Activated CD8-positive, alpha-beta memory T cell treated with anti-CD3 and anti-CD28 coated beads for 1 hour (primary cell): ENCODE measurements at regions not wholly inside any gene's neighbourhood (a gene's known extent, or its start where the extent isn't known, plus 50 kb on each side); places are given as distances from the start of the nearest gene placed in this dataset.

Experiments
- DNase-seq, 2 donors: peaks; one replicate each; pipeline ENCODE4 v3.0.0-alpha.2; 2020; ENCODE audit warnings: low read depth in 1 of 2; ENCODE audit errors: extremely low read depth in 1 of 2

DNA sequence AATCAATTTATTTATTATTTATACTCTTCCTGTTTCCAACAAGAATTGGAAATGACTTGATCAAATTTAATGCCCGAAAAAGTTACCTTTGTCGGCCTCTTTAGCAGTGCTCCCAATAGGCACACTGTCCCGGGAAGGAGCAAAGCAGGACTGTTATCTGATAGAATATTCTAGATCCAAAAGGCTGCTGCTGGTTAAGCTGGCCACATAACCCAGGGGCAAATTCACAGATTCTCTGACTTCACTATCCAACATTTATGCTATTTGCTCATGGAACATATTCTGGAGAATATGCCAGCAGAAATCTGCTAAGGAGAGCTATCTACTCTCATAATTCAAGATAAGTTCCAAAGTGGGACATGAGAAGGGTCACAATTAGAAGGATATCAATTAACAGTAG, 100.2 kb upstream of the DMAC1 start:
- no peak for DNase-seq

DNA sequence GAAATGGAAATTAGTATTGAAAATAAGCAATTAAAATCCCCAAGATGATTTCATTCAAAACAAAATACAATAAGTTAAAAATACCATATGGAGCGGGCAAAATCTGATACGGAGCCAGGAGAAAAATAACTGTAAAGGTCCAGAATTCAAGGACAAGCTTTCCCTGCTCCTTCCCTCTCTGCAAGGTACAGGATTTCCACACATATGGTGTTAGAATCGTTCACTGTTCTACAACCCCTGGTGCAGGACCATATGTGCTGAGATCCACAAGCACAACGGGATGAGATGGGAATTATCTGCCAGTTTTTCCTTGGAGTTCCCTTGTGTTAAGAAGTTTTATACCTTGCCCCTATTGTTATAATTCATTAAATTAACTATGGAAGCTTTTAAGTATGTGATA, 94.7 kb upstream of the DMAC1 start:
- DNase-seq, result no peak

DNA sequence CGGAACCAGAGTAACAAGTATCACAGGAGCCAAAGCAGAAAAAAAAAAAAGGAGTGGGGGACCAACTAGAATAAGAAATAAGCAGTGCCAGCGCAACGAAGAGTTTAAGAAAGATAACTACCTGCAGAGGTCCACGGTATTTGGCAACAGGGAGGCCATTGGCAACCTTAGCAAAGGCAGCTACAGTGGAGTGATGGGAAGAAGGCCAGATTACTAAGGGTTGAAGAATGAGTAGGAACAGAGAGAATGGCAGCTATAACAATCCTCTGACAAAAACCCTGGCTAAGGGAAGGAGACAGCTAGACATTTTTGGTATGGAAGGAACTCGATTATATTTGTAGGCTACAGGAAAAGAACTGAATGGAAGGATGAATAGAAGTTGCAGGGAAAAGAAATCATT, 93.4 kb upstream of the DMAC1 start:
- DNase-seq, result no peak

DNA sequence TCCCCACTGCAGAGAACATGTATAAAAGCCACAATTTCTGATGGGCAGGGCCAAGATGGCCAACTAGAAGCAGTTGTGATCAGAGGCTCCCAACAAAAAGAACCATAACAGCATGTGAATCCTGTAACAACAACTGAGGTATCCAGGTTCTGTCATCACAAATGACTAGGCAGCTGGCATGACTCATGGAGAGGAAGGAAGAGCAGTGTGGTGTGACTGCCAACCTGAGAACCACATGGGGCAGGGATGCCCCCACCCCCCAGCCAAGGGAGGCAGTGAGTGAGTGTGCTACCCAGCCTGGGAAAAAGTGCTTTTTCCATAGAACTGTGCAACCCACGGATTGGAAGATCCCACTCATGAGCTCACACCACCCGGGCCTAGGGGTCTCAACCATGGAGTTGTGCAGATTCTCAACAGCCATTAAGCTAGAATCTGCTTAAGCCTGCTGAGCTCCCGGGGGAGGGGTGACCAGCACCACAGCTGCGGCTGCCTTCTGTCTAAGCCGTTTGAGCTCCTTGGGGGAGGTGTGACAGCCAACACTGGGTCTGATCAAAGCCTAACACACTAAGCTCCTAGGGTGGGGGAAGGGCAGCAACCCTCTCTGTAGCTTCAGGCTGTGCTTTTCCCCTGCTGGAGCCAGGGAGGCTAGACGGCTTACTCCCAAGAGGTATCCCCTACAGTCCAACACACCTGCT, 80.1 kb upstream of the DMAC1 start:
- DNase-seq, result no peak

DNA sequence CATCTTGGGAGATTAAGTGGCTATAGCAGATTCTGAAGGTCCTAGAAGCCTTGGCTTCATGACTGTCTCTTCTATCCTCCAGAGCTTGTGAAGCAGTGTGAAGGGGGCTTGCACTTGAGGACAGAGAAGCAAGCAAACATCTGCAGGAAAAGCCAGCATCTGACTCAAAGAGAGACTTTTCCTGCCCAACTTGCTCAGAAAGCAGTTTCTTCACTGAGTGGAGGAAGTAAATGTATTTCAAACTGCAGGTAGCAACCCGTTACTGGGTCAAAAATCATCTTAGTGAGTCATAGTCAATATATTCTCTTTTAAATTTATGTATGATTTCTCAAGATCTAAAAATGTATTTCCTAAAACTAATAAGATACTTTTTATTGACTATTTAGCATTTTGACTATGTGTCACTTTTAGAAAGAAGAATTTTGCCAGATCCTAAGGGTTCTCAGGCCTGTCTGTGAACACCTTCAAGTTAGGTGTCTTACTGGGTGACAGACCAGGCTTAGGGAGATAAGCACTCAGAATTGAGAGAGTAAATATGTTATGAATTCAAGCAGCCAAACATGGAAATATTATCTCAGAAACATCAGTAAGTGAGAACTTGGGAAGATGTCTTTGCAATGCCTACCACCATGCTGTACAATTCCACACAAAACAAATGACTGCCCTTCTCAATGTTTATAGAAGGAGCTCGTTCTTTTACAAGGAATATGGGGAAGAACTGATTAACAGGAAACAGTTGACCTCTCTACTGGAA, 72.6 kb upstream of the DMAC1 start:
- no peak for DNase-seq

DNA sequence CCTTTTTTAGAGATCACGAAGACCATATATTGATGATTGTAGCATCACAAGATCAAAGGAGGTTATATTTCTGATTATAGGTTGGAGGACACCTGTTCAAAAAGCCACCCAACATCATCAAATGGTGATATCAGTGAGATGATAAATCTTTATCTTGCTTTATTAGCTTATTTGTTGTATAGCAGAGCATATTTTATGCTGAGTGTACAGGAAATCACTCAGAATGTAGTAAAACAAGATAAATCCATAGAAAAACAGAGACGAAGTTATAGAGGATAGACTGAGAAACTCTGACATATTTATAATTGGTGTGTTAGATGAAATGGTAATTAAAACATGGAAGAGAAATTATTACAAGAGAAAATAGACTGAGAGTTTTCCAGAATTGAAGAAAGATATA, 69.8 kb upstream of the DMAC1 start:
- no peak for DNase-seq

DNA sequence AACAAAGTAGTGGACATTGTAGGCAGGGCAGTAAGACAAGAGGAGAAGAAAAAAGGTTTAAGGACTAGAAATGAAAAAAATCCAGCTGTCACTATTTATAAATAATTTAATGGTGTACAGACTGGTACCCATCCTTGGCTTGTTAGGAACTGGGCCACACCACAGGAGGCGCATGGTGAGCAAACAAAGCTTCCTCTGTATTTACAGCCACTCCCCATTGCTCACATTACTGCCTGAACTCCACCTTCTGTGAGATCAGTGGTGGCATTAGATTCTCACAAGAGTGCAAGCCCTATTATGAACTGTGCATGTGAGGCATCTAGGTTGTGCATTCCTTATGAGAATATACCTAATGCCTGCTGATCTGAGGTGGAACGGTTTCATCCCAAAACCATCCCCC, 62.6 kb upstream of the DMAC1 start:
- DNase-seq, result no peak

DNA sequence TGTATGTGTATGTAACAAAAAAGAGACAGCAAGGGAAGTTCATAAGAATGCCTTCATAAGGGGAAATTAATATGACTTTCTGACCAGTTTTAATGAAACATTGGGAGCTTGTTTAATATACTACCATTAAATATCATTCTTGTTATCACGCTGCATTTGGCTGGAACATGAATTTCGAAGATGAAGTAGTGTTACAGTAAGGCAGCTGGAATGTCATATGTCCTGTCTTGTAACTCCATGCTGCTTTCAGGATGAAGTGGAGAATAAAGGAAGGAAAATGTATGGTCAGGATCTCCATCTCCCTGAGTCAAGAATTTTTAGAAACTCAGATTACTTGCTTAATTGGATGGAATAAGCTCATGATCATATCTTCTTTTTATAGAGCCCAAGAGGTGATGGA, 61.5 kb upstream of the DMAC1 start:
- no peak for DNase-seq

DNA sequence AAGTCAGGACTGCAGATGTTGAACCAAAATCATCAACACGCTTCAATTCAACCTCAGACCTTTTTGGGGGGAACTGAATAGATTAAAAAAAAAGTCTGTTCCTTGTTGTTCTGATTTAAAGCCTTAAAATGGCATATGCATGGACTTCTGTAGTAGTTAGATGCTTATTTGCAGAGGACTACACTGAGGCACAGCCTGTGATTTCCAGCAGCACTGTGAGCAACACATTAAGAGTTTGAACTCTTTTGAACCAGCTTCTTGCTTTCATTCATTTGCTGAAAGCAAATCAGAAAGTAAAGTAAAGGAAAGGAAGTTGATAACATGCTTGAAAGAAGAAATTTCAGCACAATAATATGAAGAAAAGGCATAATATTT, 60.7 kb upstream of the DMAC1 start:
- no peak for DNase-seq

DNA sequence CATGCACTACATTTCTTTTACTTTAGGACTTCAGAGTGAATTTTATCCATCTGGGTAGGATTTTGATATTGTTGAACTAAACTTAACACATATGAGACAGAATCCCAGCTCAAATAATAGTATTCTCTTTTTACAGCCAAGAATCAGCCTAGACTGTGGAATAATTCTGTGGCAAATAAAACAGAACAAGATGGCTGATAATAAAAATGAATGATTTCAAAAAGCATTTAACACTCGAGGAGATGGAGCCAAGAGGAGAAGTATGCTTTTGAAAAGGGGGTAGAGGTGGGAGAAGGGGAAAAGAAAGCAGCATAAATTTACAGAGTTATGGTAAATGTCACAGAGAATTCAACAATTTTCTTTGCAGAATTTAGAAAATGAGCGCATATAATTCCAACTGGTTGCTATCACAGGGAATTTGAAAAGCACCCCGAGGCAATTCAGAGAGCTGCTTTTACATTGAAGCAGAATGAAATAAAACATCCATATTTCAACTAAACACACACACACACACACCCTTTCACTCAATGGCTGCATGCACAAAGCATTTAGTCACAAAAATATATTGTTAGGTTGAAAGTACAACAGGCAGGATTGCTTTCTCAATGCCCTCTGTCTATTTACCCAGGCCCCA, 60.2 kb upstream of the DMAC1 start:
- DNase-seq, result no peak

DNA sequence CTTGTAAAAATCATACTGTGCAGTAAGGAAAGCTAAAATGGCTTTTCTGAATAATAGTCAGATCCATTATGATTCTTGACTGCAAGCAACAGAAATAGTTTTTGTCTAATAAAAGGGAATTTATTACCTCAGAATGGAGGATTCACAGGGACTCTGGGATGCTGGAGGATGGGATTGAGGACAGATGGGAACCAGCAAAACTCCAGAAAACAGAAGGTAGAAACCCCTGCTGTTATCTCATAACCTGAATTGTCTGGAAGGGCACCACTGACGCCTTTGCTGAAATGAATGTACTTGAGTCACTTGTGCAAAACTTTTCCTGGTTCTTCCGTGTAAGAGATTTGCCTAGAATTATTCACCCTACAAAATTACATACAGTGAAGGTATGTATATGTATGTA, 58.6 kb upstream of the DMAC1 start:
- no peak for DNase-seq

DNA sequence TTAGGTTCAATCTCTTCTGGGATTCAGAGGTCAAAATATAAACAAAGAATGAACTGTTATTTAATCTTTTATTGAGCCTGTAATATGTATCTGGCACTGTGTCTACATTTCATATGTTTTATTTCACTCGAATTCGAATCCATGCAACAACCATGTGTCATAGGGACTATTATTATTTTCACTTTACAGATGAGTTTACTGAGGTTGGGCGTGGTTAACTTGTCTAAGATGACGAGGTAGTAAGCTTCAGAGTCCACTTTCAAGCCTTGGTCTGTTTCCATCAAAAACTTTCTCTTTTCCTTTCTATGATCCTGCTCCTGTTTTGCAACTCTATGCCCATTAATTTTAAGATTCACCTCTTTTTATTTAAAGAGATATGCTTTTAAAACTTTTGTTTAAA, 55.2 kb upstream of the DMAC1 start:
- no peak for DNase-seq
